ENCODE measurements at regions not wholly inside any gene's neighbourhood (a gene's known extent, or its start where the extent isn't known, plus 50 kb on each side); places are given as distances from the start of the nearest gene placed in this dataset.

GRCh38 chr4:178823673-178824295, 1381.5 kb upstream of the AGA start:
- TF ChIP-seq CTCF (IDR thresholded peaks at IDR 0.05) (no peak), POLR2A (IDR thresholded peaks at IDR 0.05) (no peak)
